Progenitor cell of endocrine pancreas (in vitro differentiated cells): ENCODE measurements at regions not wholly inside any gene's neighbourhood (a gene's known extent, or its start where the extent isn't known, plus 50 kb on each side); places are given as distances from the start of the nearest gene placed in this dataset.

Experiments
- DNase-seq: peaks from one replicate; pipeline ENCODE4 v3.0.0; 2021; ENCODE audit warnings: low spot score; ENCODE audit not compliant: unreplicated experiment
- H3K27ac Mint-ChIP-seq: 2 replicates; pipeline ENCODE4 v1.8.0; 2021; ENCODE audit warnings: mild to moderate bottlenecking, moderate library complexity, mixed read lengths
- H3K27me3 Mint-ChIP-seq: 2 replicates; pipeline ENCODE4 v1.8.0; 2021; ENCODE audit warnings: mixed read lengths
- H3K36me3 Mint-ChIP-seq: 2 replicates; pipeline ENCODE4 v1.8.0; 2022; ENCODE audit warnings: mixed read lengths; ENCODE audit not compliant: insufficient read depth
- H3K4me1 Mint-ChIP-seq: 2 replicates; pipeline ENCODE4 v1.8.0; 2021; ENCODE audit warnings: low read depth, mixed read lengths
- H3K4me3 Mint-ChIP-seq: 2 replicates; pipeline ENCODE4 v1.8.0; 2021; ENCODE audit warnings: low read depth, mild to moderate bottlenecking, moderate library complexity, mixed read lengths
- H3K9me3 Mint-ChIP-seq: 2 replicates; pipeline ENCODE4 v1.8.0; 2021; ENCODE audit warnings: low read depth, mixed read lengths
- CTCF ChIP-seq: fragments of 200-600 bp; sonication (generic); IDR thresholded peaks from one replicate; pipeline ENCODE4 v1.5.0; 2021; ENCODE audit warnings: antibody characterized with exemption, mild to moderate bottlenecking; ENCODE audit not compliant: unreplicated experiment

- TF ChIP-seq CTCF = no peak
- no peak for DNase-seq
- Mint-ChIP-seq H3K27me3 (peaks cover 19% of the 10 kb centered on the region), H3K9me3 (peaks cover 6% of the 10 kb centered on the region), H3K4me3 (no peak overlapping the region), H3K27ac (no peak overlapping the region), H3K4me1 (no peaks in the 10 kb centered on the region), H3K36me3 (no peaks in the 10 kb centered on the region)
These were observed 226.7 kb upstream of the PPP2R2D start for GRCh38 chr10:131674130-131674529.

GRCh38 chr10:131675104-131675503 lies 225.7 kb upstream of the PPP2R2D start:
- DNase-seq = no peak
- H3K27me3 Mint-ChIP-seq = peaks cover 22% of the 10 kb centered on the region

GRCh38 chr10:131676046-131676799 lies 224.6 kb upstream of the PPP2R2D start:
- peaks cover 6% of the 10 kb centered on the region for H3K9me3 Mint-ChIP-seq
- no peaks in the 10 kb centered on the region for H3K36me3 Mint-ChIP-seq
- DNase-seq = no peak
- TF ChIP-seq CTCF = no peak
- no peaks in the 10 kb centered on the region for H3K4me1 Mint-ChIP-seq
- peaks cover 23% of the 10 kb centered on the region for H3K27me3 Mint-ChIP-seq
- no peak overlapping the region for H3K4me3 Mint-ChIP-seq
- no peak overlapping the region for H3K27ac Mint-ChIP-seq

More at GRCh38 chr10:131675104-131675503, 225.7 kb upstream of the PPP2R2D start:
- TF ChIP-seq CTCF = no peak
- Mint-ChIP-seq H3K9me3 (peaks cover 6% of the 10 kb centered on the region), H3K4me3 (no peak overlapping the region), H3K4me1 (no peaks in the 10 kb centered on the region), H3K36me3 (no peaks in the 10 kb centered on the region), H3K27ac (no peak overlapping the region)

GRCh38 chr10:131676800-131677421 lies 223.9 kb upstream of the PPP2R2D start:
- no peak overlapping the region for H3K27ac Mint-ChIP-seq
- TF ChIP-seq CTCF = no peak
- H3K36me3 Mint-ChIP-seq = no peaks in the 10 kb centered on the region
- H3K4me3 Mint-ChIP-seq = no peak overlapping the region
- DNase-seq = no peak
- peaks cover 25% of the 10 kb centered on the region for H3K27me3 Mint-ChIP-seq
- H3K4me1 Mint-ChIP-seq = no peaks in the 10 kb centered on the region
- peaks cover 6% of the 10 kb centered on the region for H3K9me3 Mint-ChIP-seq

GRCh38 chr10:131677671-131678070 lies 223.1 kb upstream of the PPP2R2D start:
- no peaks in the 10 kb centered on the region for H3K36me3 Mint-ChIP-seq
- no peak for DNase-seq
- H3K27me3 Mint-ChIP-seq = peaks cover 25% of the 10 kb centered on the region
- H3K9me3 Mint-ChIP-seq = no peaks in the 10 kb centered on the region
- no peak for TF ChIP-seq CTCF
- H3K27ac Mint-ChIP-seq = no peak overlapping the region
- H3K4me1 Mint-ChIP-seq = no peaks in the 10 kb centered on the region
- no peak overlapping the region for H3K4me3 Mint-ChIP-seq
